HG02870 (cell line): ENCODE measurements at regions not wholly inside any gene's neighbourhood (a gene's known extent, or its start where the extent isn't known, plus 50 kb on each side); places are given as distances from the start of the nearest gene placed in this dataset.
"Not testable (repeated sequence)": the region's sequence is repeated elsewhere in the genome, so short reads cannot be mapped to it uniquely, and the experiment has no call there.

ENCODE experiments used
- ATAC-seq: cut with Tn5 transposase; IDR thresholded peaks from one replicate; pipeline ENCODE4 v1.9.1; 2021; ENCODE audit warnings: mild to moderate bottlenecking, moderate library complexity; ENCODE audit not compliant: unreplicated experiment

- no peak for ATAC-seq
Measured at GRCh38 chr20:50436052-50436656, 74.0 kb upstream of the PTPN1 start.

- ATAC-seq: no peak
Measured at GRCh38 chr20:50436696-50437095, 73.5 kb upstream of the PTPN1 start.

DNA sequence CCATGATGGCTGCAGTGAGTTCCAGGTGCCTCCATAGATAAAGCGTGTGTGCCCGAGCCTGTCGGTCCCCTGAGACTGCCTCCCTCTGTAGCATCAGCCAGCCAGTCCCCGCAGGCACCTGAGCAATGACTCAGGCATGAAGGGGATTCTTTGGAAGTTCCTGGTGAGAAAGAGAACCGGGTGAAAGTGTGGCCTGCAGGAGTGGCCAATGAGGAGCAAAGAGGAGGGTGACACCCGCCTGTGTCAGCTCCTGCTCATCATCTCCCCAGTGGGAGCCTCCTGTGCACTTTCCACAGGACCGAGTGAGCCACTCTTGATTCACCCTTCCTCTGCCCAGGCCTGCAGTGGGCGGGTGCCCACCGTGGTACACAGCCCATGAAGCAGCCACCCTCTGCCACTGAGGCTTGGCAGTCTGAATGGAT is 71.2 kb upstream of the PTPN1 start:
- ATAC-seq: no peak

GRCh38 chr20:50439539-50440453 is 70.4 kb upstream of the PTPN1 start:
- no peak for ATAC-seq

- no peak for ATAC-seq
Measured at GRCh38 chr20:50442512-50442911, 67.7 kb upstream of the PTPN1 start.

DNA sequence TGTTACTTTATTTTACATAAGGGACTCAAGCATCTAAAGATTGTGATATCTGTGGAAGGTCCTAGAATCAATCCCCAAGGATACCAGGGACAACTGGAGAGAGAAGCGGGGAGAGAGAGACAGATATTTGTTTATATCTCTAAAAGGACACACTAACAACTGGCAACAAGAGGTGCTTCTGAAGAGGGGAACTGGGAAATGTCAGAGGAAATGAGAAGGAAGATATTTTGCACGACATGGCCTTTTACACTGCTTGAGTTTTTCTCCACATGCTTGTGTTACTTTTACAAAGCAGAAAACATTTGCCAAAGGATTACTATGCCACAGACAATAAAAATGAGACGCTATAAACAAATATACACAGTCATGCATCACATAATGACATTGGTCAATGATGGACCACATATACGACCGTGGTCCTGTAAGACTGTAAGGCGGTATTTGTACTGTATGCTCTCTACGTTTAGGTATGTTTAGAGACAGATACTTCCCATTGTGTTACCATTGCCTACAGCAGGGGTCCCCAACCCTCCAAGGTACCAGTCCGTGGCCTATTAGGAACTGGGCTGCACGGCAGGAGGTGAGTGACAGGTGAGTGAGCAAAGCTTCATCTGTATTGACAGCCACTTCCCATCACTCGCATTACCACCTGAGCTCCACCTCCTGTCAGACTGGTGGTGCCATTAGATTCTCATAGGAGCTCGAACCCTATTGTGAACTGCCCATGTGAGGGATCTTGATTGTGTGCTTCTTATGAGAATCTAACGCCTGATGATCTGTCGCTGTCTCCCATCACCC is 64.6 kb upstream of the PTPN1 start:
- ATAC-seq: no peak

DNA sequence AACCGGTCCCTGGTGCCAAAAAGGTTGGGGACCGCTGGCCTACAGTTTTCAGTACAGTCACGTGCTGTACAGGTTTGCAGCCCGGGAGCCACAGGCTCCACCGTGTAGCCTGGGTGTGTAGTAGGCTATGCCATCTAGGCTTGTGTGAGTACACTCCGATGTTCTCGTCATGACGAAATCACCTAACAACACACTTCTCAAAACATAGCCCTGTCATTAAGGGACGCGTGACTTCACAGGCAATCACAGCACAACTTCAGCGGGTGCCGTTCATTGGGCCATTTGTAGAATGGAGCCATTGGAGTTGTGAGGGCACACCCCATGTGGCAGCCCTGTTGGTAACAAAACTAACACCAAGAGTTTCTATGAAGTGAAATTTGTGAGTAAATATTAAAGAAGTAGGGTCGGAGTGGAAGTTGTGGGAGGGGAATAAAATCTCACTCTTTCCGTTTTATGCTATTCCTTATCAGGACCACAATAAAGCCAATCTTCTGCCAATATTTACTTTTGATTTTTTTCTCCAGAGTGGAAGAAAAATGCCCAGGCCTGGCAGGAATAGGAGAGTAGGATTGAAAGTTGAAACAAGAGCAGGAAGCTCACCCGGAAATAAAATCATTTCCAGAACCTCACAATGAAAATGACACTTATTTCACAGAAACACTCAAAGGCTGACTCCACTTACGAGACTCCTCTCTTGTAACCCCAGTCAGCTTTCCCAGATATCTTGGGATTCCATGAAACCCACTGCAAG is 63.7 kb upstream of the PTPN1 start:
- no peak for ATAC-seq

- no peak for ATAC-seq
Measured at GRCh38 chr20:50447102-50447804, 62.9 kb upstream of the PTPN1 start.

DNA sequence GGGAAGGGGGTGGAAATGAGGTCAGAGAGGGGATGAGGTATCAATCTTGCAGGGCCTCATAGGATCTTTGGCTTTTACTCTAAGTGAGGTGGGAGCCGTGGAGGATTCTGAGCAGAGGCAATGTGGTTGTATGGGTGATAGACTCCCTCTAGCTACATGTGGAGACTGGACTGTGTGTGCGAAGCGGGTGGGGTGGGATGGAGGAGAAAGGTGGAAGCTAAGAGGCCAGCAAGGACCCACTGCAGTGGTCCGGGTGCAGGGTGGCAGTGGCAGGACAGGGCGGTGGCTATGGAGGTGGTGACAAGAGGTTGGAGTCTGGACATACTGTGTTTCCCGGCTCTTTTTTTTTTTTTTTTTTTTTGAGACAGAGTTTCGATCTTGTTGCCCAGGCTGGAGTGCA is 62.4 kb upstream of the PTPN1 start:
- no peak for ATAC-seq

GRCh38 chr20:50448625-50449403 is 61.4 kb upstream of the PTPN1 start:
- ATAC-seq: not testable (repeated sequence)

- ATAC-seq: peak; percentile 68
Measured at GRCh38 chr20:50449738-50450492, 60.3 kb upstream of the PTPN1 start.

DNA sequence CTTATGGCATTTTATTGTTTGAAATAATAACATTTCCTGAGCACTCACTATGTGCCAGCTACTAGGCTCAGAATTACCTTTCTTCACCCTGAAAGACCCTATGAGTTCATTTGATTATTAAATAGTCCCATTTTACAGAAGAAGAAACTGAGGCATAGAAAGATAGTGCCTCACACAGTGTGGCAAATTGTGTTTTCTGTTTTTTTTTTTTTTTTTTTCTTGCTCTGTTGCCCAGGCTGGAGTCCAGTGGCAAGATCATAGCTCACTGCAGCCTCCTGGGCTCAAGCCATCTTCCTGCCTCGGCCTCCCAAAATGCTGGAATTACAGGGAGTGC is 59.7 kb upstream of the PTPN1 start:
- ATAC-seq: no peak

- peak; percentile 77 for ATAC-seq
Measured at GRCh38 chr20:50450881-50451752, 59.1 kb upstream of the PTPN1 start.

DNA sequence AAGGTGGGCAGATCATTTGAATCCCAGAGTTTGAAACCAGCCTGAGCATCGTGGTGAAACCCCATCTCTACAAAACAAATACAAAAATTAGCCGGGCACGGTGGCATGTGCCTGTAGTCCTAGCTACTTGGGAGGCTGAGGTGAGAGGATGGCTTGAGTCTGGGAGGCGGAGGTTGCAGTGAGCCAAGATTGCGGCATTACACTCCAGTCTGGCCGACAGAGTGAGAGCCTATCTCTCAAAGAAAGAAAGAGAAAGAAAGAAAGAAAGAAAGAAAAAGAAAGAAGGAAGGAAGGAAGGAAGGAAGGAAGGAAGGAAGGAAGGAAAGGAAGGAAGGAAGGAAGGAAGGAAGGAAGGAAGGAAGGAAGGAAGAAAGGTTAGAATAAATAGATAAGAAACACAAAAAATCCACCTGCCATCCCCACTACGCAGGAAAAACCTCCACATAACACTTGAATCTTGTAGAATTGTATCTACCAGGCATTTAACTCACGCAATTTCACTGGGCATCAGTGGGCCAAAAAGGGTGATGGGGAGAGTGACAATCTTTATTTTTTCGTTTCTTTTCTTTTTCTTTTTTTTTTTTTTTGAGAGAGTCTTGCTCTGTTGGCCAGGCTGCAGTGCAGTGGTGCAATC is 58.3 kb upstream of the PTPN1 start:
- ATAC-seq: not testable (repeated sequence)

DNA sequence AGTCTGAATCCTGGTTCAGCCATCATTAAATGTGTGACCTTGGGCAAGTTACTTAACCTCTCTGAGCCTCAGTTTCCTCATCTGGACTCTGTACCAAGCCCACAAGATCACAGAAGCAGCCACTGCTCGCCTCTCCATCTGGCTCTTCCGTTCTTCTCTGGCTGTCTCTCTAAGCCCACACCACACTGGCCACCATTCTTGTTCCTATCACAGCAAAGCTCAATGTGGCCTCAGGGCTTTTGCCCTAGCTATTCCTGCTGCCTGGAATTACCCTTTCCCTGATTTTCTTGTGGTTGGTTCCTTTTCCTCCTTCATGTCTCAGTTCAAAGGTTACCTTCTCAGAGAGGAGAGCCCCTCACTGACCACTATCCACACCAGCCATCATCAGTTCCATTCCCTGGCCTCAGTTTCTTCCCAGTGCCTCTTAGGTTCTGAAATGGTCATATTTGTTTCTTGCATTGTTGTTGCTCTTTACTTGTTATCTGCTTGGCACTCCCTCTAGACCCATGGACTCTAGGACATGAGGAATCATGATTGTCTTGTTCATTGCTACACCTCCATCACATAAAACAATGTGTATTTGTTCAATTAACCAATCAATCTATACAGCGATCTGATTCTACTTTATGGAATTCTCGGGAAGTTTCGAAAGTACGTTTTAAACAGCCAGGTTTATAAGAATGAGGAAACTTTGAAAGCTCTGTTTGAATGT is 56.5 kb upstream of the PTPN1 start:
- ATAC-seq: no peak

GRCh38 chr20:50455245-50455644 is 54.9 kb upstream of the PTPN1 start:
- ATAC-seq: not testable (repeated sequence)
